Chondrocyte (in vitro differentiated cells): ENCODE measurements at regions not wholly inside any gene's neighbourhood (a gene's known extent, or its start where the extent isn't known, plus 50 kb on each side); places are given as distances from the start of the nearest gene placed in this dataset.

Experiments
- DNase-seq: peaks from one replicate; pipeline ENCODE4 v3.0.0; 2021; ENCODE audit warnings: mixed read lengths, low spot score
- H3K27ac Mint-ChIP-seq: one replicate; pipeline ENCODE4 v1.8.0; 2021; ENCODE audit warnings: mild to moderate bottlenecking, moderate library complexity, mixed read lengths; ENCODE audit not compliant: unreplicated experiment
- H3K27me3 Mint-ChIP-seq: 2 replicates; pipeline ENCODE4 v1.8.0; 2021; ENCODE audit warnings: low read depth, mixed read lengths
- H3K36me3 Mint-ChIP-seq: 2 replicates; pipeline ENCODE4 v1.8.0; 2021; ENCODE audit warnings: low read depth, mixed read lengths
- H3K4me1 Mint-ChIP-seq: 2 replicates; pipeline ENCODE4 v1.8.0; 2021; ENCODE audit warnings: low read depth, mild to moderate bottlenecking, mixed read lengths
- H3K4me3 Mint-ChIP-seq: one replicate; pipeline ENCODE4 v1.8.0; 2021; ENCODE audit warnings: mild to moderate bottlenecking, moderate library complexity, mixed read lengths; ENCODE audit not compliant: unreplicated experiment
- H3K9me3 Mint-ChIP-seq: 2 replicates; pipeline ENCODE4 v1.8.0; 2021; ENCODE audit warnings: low read depth, mixed read lengths
- CTCF ChIP-seq: fragments of 200-600 bp; sonication (generic); IDR thresholded peaks from 2 replicates; pipeline ENCODE4 v1.5.0; 2021; ENCODE audit warnings: antibody characterized with exemption, mild to moderate bottlenecking, moderate library complexity

DNA sequence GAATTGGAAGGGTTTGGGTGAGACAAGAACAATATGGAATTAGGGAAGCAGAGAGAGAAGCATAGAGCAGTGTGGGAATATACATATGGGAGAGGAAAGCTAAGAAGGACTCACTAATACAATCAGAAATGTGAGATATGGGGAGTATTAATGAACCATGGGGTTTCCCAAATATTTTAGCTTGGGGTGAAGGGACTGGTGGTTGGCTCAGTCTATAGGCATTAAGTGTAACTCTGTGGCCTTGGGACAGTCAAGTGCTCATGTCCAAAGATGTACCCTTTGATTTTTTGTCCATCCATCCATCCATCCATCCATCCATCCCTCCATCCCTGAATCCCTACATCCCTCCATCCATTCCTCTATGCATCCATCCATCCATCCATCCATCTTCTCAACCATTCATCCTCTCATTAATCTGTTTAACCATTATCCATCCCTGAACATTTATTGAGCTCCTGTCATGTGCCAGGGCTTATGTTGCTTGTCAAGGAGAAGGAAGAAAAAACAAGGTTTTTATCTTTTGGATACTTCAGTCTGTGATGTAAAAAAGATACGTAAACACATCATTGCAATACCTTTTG is 263.4 kb upstream of the CHD6 start:
- Mint-ChIP-seq H3K27ac (no peak overlapping the region), H3K4me3 (no peak overlapping the region), H3K36me3 (no peaks in the 10 kb centered on the region), H3K27me3 (no peaks in the 10 kb centered on the region), H3K9me3 (no peaks in the 10 kb centered on the region), H3K4me1 (no peaks in the 10 kb centered on the region)
- TF ChIP-seq CTCF, result no peak
- DNase-seq, result no peak

DNA sequence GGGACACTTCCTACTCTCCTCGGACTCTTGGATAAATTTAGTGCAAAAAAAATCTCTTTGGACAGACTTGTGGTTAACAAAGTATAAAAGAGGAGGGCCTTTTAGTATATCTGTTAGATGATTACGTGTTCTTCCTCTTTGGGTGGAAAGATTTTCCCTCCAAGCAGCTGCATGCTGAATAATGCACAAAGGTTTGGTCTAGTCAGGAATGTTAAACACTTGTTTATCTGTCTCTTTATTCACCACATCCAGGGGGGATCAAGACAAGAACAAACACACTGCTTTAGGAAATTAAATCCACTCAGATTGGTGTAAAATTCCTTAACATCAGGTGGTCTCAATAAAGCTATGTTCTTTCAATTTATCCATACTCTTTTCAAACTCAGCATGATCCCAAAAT is 260.9 kb upstream of the CHD6 start:
- TF ChIP-seq CTCF, result no peak
- Mint-ChIP-seq H3K36me3 (no peaks in the 10 kb centered on the region), H3K27me3 (no peaks in the 10 kb centered on the region), H3K27ac (no peak overlapping the region), H3K4me1 (no peaks in the 10 kb centered on the region), H3K9me3 (no peaks in the 10 kb centered on the region), H3K4me3 (no peak overlapping the region)
- no peak for DNase-seq

GRCh38 chr20:41877911-41878310 is 259.7 kb upstream of the CHD6 start:
- TF ChIP-seq CTCF, result no peak
- Mint-ChIP-seq H3K36me3 (no peaks in the 10 kb centered on the region), H3K4me3 (no peak overlapping the region), H3K27ac (no peak overlapping the region), H3K4me1 (no peaks in the 10 kb centered on the region), H3K9me3 (no peaks in the 10 kb centered on the region), H3K27me3 (no peaks in the 10 kb centered on the region)
- no peak for DNase-seq

GRCh38 chr20:41874658-41875057 is 256.5 kb upstream of the CHD6 start:
- Mint-ChIP-seq H3K9me3 (peaks cover 12% of the 10 kb centered on the region), H3K27ac (no peak overlapping the region), H3K27me3 (no peaks in the 10 kb centered on the region), H3K36me3 (no peaks in the 10 kb centered on the region), H3K4me1 (no peaks in the 10 kb centered on the region), H3K4me3 (no peak overlapping the region)
- no peak for DNase-seq
- TF ChIP-seq CTCF, result no peak

DNA sequence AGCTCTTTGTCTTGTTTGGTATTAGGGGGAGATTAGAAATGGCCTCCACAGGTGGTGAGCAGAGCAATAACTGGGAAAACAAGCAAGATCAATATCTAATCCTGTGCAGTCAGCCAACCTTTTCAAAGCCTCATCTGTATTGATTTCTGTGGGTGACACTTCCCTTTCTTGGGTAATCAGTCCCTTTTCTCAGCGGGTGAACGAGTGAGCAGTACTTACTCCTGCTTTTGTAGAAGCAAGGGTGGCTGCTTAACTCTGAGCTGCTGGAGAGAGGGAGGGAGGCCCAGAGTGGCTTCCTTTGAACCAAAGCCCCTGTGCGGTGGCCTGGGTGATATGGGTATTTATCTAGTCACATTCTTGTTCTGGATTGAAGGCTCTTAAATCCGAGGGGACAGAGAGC is 254.8 kb upstream of the CHD6 start:
- no peak for DNase-seq
- H3K9me3 Mint-ChIP-seq, result peaks cover 24% of the 10 kb centered on the region
- H3K27ac Mint-ChIP-seq, result no peak overlapping the region
- no peak overlapping the region for H3K4me3 Mint-ChIP-seq
- TF ChIP-seq CTCF, result no peak
- H3K27me3 Mint-ChIP-seq, result no peaks in the 10 kb centered on the region
- H3K36me3 Mint-ChIP-seq, result no peaks in the 10 kb centered on the region
- H3K4me1 Mint-ChIP-seq, result no peaks in the 10 kb centered on the region
